ENCODE measurements at regions not wholly inside any gene's neighbourhood (a gene's known extent, or its start where the extent isn't known, plus 50 kb on each side); places are given as distances from the start of the nearest gene placed in this dataset.

DNA sequence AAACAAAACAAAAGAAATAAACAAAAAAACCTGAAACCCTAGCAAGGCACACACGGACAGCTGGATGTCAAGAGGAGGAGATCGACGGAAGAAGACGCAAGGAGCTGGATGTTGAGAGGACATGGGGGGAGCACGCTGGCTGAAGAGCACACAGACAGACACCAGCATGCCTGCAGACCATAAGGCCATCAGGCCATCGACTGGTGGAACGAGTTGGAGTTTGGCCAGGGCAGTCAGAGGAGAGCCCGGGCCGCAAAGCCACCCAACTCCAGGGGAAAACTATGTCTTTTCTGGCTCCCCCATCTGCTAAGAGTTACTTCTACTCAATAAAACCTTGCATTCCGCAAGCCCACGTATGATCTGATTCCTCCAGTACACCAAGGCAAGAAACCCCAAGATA lies 979.6 kb downstream of the PCDH17 start:
- no peaks in the 10 kb centered on the region for H3K36me3 ChIP-seq
- no peaks in the 10 kb centered on the region for H3K9me3 ChIP-seq (ENCODE audit: severe bottlenecking)
- H3K27ac ChIP-seq = no peak overlapping the region
- H3K4me3 ChIP-seq (ENCODE audit: low read depth, low read length) = no peak overlapping the region
- H3K27me3 ChIP-seq (ENCODE audit: insufficient read depth, low read depth, severe bottlenecking) = no peaks in the 10 kb centered on the region
- TF ChIP-seq, protein P1, sequence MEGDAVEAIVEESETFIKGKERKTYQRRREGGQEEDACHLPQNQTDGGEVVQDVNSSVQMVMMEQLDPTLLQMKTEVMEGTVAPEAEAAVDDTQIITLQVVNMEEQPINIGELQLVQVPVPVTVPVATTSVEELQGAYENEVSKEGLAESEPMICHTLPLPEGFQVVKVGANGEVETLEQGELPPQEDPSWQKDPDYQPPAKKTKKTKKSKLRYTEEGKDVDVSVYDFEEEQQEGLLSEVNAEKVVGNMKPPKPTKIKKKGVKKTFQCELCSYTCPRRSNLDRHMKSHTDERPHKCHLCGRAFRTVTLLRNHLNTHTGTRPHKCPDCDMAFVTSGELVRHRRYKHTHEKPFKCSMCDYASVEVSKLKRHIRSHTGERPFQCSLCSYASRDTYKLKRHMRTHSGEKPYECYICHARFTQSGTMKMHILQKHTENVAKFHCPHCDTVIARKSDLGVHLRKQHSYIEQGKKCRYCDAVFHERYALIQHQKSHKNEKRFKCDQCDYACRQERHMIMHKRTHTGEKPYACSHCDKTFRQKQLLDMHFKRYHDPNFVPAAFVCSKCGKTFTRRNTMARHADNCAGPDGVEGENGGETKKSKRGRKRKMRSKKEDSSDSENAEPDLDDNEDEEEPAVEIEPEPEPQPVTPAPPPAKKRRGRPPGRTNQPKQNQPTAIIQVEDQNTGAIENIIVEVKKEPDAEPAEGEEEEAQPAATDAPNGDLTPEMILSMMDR (IDR thresholded peaks at IDR 0.05; ENCODE audit: low read depth, low read length) = no peak
- no peak for DNase-seq

DNA sequence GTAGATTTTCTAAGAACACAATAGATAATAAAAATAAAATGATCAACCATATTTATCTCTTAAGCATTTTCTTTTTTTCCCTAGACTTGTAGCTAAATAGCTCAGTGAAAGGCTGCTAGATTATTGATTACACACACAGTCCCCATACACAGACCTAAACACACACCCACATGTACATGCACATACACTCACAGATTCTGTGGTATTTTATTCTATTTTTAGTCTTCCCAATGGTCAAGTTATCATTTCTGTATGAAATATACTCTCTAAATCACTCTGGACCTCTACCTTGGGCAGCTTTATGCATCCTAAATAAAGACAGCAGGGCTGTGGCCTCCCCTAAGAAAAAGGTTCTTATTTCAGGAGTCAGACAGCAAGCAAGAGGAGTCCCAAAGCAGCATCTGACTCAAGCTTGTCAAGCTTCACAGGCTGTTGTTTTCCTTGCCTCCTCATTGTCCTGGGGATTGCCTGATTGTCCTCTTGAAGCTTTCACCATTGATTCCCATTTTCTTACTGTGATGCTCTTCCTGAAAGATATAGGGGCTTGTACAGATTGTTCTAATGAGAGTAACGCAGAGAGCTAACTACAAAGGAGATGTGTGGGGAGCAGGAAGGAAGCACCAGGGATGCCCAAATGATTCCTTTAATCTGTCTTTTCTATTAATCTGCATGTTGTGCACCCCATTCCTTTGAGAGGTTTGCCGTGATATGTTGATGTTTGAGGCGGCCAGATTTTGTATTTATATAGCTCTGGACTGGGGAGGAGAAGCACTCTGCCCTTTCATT lies 986.5 kb downstream of the PCDH17 start:
- Histone ChIP-seq H3K36me3 (no peaks in the 10 kb centered on the region), H3K4me3 (ENCODE audit: low read depth, low read length) (no peak overlapping the region), H3K27ac (no peak overlapping the region), H3K27me3 (ENCODE audit: insufficient read depth, low read depth, severe bottlenecking) (no peaks in the 10 kb centered on the region), H3K9me3 (ENCODE audit: severe bottlenecking) (no peaks in the 10 kb centered on the region)
- TF ChIP-seq, protein P1 (IDR thresholded peaks at IDR 0.05; ENCODE audit: low read depth, low read length) = no peak
- no peak for DNase-seq

DNA sequence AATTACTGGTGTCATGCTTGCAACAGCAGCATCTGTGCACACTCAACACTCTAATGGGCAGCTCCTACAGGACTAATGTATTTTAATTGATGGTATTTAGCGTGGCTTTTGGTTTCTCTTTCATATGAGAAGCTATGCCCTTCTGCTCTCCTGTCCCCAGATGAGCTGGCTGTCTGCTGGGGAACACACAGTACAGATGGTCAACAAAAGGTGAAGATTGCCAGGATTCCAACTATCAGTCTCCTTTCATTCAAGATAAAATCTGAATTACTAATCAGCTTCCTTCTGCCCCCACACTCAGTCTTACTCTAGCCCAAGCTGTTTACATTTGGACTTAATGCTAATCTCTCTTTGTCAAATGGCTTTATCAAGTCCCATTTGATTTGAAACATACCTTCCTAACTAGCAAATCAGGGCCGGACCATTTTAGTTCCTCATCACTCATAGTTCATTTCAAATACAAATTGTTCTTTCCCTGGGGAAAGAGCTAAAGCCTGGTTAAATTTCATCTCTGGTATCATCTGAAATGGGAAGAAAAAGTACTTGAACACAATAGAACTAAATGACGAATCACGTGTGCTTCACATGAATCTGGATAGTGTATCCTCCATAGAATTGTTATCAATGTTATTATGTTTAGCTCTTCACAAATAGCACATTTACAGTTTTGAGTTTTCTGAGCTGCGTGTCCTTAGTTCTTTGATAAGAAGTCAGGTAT lies 988.0 kb downstream of the PCDH17 start:
- no peak overlapping the region for H3K27ac ChIP-seq
- H3K4me3 ChIP-seq (ENCODE audit: low read depth, low read length) = no peak overlapping the region
- no peaks in the 10 kb centered on the region for H3K27me3 ChIP-seq (ENCODE audit: insufficient read depth, low read depth, severe bottlenecking)
- no peaks in the 10 kb centered on the region for H3K9me3 ChIP-seq (ENCODE audit: severe bottlenecking)
- H3K36me3 ChIP-seq = no peaks in the 10 kb centered on the region
- TF ChIP-seq, protein P1 (IDR thresholded peaks at IDR 0.05; ENCODE audit: low read depth, low read length) = no peak
- DNase-seq = peak; percentile 58

DNA sequence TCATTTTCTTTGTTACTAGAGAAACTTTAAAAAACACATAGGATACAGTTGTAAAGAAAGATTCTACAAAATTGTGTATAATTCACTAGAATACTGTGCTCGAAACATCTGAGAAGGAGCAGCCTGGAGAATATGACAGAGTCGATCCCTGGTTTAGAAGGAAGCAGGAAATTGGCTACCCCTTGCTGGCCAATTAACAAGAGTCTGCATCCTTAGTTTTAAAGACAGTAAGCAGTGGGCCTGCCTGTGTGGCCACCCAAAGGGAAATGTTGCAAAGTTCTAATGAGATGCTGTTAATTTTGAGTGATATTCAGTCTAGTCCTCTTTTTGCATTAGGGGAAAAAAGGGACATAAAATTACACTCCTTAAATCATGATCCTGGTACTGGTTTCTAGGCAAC lies 988.6 kb downstream of the PCDH17 start:
- Histone ChIP-seq H3K27me3 (ENCODE audit: insufficient read depth, low read depth, severe bottlenecking) (no peaks in the 10 kb centered on the region), H3K9me3 (ENCODE audit: severe bottlenecking) (no peaks in the 10 kb centered on the region), H3K36me3 (no peaks in the 10 kb centered on the region), H3K4me3 (ENCODE audit: low read depth, low read length) (no peak overlapping the region), H3K27ac (no peak overlapping the region)
- DNase-seq = no peak
- TF ChIP-seq, protein P1 (IDR thresholded peaks at IDR 0.05; ENCODE audit: low read depth, low read length) = no peak

DNA sequence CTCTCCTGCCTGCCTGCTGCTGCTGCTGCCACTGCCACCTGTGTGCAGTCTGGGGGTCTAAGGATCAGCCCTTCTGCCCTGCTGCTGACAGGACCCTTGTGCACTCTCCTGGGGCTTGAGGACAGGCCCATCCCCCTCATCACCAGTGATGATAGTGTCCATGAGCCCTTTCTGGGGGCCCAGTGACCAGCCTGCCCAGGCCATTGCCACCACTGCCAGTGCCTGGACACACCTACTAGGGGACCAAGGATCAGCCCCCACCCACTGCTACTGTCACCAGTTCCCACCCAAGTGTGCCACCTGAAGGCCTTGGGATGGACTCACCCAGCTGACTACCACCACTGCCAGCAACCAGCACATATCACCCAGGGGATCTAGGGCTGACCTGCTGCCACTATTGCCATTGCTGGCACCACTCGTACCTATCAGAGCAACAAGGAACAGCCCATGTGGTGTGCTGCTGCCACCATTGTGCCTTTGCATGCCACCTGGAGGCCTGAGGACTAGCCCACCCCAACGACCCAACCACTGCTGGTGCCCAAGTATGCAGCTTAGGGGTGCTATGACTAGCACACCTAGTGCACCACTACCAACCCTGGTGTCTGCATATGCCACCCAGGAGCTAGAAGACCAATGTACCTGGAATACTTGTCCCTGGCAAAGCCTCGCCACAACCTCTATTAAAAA lies 994.3 kb downstream of the PCDH17 start:
- Histone ChIP-seq H3K9me3 (ENCODE audit: severe bottlenecking) (no peaks in the 10 kb centered on the region), H3K36me3 (no peaks in the 10 kb centered on the region), H3K27ac (no peak overlapping the region), H3K27me3 (ENCODE audit: insufficient read depth, low read depth, severe bottlenecking) (no peaks in the 10 kb centered on the region), H3K4me3 (ENCODE audit: low read depth, low read length) (no peak overlapping the region)
- DNase-seq = no peak
- TF ChIP-seq, protein P1 (IDR thresholded peaks at IDR 0.05; ENCODE audit: low read depth, low read length) = no peak

Measured in WERI-Rb-1 (cell line).